ENCODE measurements at regions not wholly inside any gene's neighbourhood (a gene's known extent, or its start where the extent isn't known, plus 50 kb on each side); places are given as distances from the start of the nearest gene placed in this dataset.

DNA sequence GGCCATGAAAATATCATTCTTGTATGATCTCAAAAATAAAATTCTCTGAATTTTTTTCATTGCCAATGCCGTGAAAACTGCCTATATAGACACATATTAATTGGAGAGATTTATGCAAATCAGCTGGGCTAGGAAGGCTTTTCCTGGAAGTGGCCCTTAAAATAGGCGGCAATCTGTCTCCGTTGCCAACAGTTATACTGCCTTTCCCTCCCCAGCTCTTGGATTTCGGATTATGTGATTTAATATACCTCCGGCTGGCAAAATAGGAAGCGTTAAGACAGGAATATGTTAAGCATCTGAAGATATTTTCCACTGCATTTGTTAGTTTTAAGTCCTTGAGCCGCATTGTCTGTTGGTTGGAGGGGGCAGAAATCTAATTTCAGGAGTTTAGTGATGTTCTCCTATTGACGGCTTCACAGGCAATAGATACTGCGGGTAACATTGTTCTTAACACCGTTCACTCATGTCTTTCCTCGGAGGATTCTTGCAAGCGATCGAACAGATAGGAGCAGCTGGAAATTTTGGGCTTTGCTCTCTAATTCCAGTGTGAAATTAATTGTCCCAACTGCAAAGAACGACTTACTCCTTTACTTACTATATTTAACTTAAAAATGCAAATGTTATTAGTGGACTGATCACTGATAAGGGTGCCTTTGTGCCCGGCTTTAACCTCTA, 113.3 kb downstream of the LINC00237 start:
- DNase-seq (ENCODE audit: low read depth), result no peak

- no peak for DNase-seq (ENCODE audit: low read depth)
Observed at GRCh38 chr20:20992277-20992676, 113.9 kb downstream of the LINC00237 start.

DNA sequence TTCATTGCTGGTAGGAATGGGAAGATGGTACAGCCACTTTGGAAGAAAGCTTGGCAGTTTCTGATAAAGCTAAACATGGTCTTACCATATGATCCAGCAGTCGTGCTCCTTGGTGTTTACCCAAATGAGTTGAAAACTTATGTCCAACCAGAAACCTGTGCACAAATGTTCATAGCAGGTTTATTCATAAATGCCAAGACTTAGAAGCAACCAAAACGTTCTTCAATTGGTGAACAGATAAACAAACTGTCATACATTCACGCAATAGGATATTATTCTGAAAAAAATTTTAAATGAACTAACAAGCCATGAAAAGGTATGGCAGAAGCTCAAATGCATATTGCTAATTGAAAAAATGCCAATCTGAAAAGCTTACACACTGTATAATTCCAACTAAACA, 117.1 kb downstream of the LINC00237 start:
- no peak for DNase-seq (ENCODE audit: low read depth)

DNA sequence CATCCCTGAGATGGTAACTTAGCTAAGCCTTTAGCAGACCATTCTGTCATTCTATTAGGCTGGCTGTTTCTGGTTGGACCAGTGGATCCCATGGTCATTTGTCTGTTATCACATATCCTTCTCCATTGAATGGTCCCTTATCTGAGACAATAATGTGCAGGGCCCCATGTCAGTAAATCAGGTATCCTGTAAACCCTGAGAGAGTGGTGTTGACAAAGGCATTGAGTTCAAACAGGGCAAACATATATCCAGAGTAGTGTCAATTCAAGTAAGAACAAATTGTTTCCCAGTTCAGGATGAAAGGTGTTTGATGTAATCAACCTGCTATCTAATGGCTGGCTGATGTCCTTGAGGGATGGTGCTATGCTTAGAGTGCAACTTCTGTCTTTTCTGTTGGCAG, 126.2 kb downstream of the LINC00237 start:
- DNase-seq (ENCODE audit: low read depth), result no peak

- no peak for DNase-seq (ENCODE audit: low read depth)
Observed at GRCh38 chr20:20977786-20978185, 128.4 kb downstream of the LINC00237 start.

DNA sequence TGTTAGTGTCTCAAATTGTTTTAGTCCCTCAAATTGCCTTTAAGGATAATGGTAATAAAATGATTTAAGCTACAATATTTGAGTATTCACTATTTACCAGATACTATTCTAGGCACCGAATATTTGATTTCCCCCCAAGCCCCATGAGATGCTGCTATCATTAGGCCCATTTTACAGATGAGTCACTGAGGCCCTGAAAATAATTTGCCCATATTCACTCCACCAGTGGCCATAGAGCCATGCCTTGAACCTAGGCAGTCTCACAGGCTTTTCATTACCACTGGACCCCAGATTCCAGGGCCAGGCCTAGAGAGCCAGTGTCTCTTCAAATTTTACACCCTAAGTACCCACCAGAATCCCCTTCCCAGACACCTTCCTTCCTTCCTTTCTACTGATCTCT, 133.7 kb downstream of the LINC00237 start:
- DNase-seq (ENCODE audit: low read depth), result no peak

GRCh38 chr20:20971810-20972209, 134.3 kb downstream of the LINC00237 start:
- no peak for DNase-seq (ENCODE audit: low read depth)

DNA sequence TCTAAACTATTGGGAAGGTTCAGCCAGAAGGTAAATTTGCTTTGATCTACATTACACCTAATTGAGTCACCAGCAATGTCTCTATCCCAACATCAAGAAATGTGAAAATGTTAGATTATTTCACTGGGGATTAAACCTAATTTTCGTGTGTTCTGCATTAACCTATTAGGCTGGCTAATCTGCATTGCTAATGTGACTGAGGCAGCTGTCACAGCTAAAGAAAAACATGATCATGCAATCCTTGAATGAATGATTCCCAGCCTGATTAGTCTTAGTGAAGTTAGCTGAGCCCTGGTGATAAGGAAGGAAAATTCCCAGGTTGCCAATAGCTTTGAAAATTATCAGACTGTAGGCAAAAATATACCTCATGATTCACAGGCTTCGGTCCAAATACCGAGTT, 135.3 kb downstream of the LINC00237 start:
- DNase-seq (ENCODE audit: low read depth), result no peak

- no peak for DNase-seq (ENCODE audit: low read depth)
Observed at GRCh38 chr20:20969701-20970280, 136.4 kb downstream of the LINC00237 start.

- DNase-seq (ENCODE audit: low read depth), result no peak
Observed at GRCh38 chr20:20967564-20968184, 138.5 kb downstream of the LINC00237 start.

GRCh38 chr20:20966171-20966570, 140.0 kb downstream of the LINC00237 start:
- DNase-seq (ENCODE audit: low read depth), result no peak

- no peak for DNase-seq (ENCODE audit: low read depth)
Observed at GRCh38 chr20:20959031-20959755, 147.0 kb downstream of the LINC00237 start.

GRCh38 chr20:20956513-20956931, 149.6 kb downstream of the LINC00237 start:
- DNase-seq (ENCODE audit: low read depth), result no peak

GRCh38 chr20:20955892-20956291, 150.3 kb downstream of the LINC00237 start:
- no peak for DNase-seq (ENCODE audit: low read depth)

DNA sequence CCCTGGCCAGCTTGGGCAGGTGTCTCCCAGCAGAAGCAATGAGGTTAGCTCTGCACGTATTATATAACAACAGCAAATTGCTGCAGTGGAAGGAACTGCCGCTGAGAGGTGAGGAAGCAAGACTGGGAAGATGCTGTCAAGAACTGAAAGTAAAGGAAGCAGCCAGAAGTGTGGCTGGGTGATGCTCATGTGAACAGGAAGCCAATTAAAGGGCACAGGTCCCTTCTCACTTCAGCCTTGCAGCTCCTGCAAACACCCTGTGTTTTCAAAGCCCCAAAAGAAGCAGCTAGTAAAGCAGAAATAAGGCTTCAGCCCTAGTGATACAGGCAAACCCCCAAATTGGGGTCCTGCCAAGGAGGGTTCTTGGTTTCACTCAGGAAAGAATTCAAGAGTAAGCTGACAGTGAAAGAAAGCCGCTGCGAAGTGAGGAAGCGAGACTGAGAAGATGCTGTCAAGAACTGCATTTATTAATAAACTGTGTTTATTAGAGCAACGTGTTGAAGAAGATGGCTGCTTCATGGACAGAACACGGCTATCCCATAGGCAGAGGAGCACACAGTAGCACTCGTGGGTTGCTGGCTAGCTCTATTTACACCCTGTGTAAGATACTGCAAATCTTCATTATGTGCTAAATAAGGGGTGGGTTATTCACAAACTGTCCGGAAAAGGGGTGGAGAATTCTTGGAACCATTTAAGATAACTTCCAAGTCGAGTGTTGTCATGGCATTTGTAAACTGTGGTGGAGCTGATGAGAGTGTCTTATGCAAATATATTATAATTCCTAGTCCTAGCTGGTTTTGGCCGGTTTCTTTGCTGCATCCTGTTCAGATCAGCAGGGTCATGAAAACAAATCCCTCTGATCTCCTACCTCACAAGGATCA, 152.2 kb downstream of the LINC00237 start:
- no peak for DNase-seq (ENCODE audit: low read depth)

DNA sequence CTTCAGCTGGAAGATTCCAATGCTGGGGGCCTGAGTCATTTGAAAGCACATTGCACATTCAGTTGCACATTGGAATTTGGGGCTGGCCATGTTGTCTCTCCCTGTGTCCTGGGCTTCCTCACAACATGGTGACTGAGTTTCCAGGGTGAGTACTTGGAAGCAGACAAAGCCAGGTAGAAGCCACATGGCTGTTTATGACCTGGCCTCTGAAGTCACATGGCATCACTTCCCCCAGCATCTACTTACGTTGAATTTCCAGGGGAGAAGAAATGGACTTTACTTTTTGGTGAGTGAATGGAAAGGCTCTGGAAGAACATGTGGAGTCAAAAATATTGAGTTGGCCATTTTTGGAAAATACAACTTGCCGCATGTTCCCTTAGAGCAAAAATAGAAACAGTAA, 155.5 kb downstream of the LINC00237 start:
- no peak for DNase-seq (ENCODE audit: low read depth)

DNA sequence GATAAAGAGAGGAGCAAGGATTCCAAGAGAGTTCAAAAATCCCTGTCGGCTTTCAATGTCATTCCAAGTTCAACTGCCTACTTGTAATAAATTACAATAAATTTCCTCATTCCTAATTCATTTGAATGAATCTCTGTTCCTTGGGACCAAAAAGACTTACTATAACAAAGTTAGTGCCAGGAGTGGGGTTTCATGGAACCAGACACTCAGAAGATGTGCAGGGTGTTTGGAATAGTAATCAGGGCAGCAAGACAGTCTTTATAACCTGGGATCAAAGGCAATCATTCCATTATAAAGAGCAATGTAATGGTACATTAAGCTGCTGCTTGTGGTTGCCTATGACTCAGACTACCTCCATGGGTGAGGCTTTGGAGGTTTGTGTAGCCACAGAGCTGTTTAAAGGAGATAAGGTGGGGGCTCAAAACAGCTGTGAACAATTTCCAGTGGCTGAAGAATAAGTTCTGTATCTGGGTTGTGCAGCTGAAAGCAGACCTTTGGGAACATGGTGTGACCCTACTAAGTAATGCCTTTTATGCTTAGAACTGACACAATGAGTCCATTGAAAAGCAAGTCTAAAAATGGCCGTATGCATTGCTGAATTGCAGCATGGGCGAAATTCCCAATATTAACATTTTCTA, 159.9 kb downstream of the LINC00237 start:
- DNase-seq (ENCODE audit: low read depth), result no peak

DNA sequence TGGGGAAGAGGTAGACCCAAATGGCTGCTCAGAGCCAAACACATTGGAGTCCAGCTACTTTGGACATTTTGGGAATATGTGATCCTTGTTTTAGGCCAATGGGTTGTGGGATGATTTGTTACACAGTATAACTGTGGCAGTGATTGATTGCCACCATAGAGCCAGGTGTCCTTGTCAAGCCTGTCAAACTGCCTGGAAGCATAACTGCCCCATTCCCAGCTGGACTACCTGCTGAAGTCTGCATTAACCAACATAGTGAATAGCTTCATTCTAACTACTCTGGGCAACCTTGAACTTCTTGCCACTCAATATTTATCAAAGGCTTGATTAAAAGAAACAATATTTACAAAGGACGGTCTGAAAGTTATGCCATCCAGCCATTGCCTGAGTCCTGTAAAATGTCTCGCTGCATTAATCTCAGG, 164.7 kb downstream of the LINC00237 start:
- DNase-seq (ENCODE audit: low read depth), result no peak

GRCh38 chr20:20939006-20939405, 167.2 kb downstream of the LINC00237 start:
- no peak for DNase-seq (ENCODE audit: low read depth)

DNA sequence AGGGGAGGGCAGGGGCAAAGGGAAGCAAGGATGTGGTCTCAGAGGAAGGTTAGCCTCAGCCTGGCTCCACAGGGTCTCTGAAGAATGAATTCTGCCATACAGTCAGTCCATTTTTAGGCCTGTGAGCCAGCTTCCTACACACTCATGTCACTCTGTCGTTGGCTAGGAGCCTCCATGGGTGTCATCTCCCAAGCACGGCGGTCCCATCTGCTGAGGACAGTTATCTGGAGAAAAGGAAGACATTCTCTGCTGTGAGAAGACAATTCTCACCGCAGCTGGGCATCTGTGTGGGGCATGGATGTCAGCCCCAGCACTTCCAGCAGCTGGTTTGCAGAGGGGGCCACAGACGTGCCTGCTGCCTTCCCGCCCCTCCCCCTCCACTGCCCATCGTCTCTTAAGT, 167.6 kb downstream of the LINC00237 start:
- DNase-seq (ENCODE audit: low read depth), result no peak

GRCh38 chr20:20938131-20938530, 168.0 kb downstream of the LINC00237 start:
- no peak for DNase-seq (ENCODE audit: low read depth)
